Retinal pigment epithelial cell (primary cell): ENCODE measurements at regions not wholly inside any gene's neighbourhood (a gene's known extent, or its start where the extent isn't known, plus 50 kb on each side); places are given as distances from the start of the nearest gene placed in this dataset.

Experiments
- DNase-seq: peaks from one replicate; pipeline ENCODE4 v3.0.0-alpha.2; 2010; ENCODE audit warnings: low read depth
- H3K4me3 ChIP-seq: 2 replicates; pipeline ENCODE4 v1.5.1; 2011; ENCODE audit warnings: mild to moderate bottlenecking, low read length, control low read depth, moderate library complexity
- CTCF ChIP-seq: conservative IDR thresholded peaks from 2 replicates; pipeline ENCODE4 v1.5.1; 2011; ENCODE audit warnings: low read depth, low read length, control low read depth, inconsistent platforms

GRCh38 chr2:156215656-156216055 lies 116.9 kb downstream of the NR4A2 start:
- no peak for TF ChIP-seq CTCF
- H3K4me3 ChIP-seq: no peak overlapping the region
- DNase-seq: no peak

- DNase-seq: no peak
- TF ChIP-seq CTCF: no peak
- H3K4me3 ChIP-seq: no peak overlapping the region
Measured at GRCh38 chr2:156211318-156211717, 121.2 kb downstream of the NR4A2 start.

DNA sequence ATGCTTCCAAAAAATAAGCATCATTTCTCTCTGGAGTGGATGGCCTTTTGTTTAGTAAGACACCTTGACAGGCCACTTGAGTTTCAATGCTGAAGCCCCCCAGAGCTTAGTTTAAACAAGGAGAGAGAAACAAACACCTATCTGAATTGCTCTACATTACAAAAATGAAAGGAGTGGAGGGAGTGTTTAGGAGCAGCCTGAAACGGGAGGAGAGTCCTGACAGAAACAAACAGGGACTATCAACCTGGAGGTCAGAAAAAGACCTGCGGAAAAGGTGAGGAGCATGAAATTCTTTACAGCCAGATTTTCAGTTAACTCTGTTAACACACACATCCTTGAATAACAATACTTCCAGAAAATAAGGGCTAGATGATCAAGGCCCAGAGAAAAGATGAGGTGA lies 126.2 kb downstream of the NR4A2 start:
- no peak for DNase-seq
- no peak overlapping the region for H3K4me3 ChIP-seq
- TF ChIP-seq CTCF: no peak

- no peak for TF ChIP-seq CTCF
- DNase-seq: peak; percentile 50
- no peak overlapping the region for H3K4me3 ChIP-seq
Measured at GRCh38 chr2:156199588-156199987, 132.9 kb downstream of the NR4A2 start.

- TF ChIP-seq CTCF: no peak
- no peak for DNase-seq
- H3K4me3 ChIP-seq: no peak overlapping the region
Measured at GRCh38 chr2:156196031-156196430, 136.5 kb downstream of the NR4A2 start.

GRCh38 chr2:156192468-156192867 lies 140.1 kb downstream of the NR4A2 start:
- no peak for DNase-seq
- peak; percentile 31 for TF ChIP-seq CTCF
- no peak overlapping the region for H3K4me3 ChIP-seq

- no peak for TF ChIP-seq CTCF
- H3K4me3 ChIP-seq: no peak overlapping the region
- no peak for DNase-seq
Measured at GRCh38 chr2:156191527-156191926, 141.0 kb downstream of the NR4A2 start.
